Natural killer cell (primary cell): ENCODE measurements at regions not wholly inside any gene's neighbourhood (a gene's known extent, or its start where the extent isn't known, plus 50 kb on each side); places are given as distances from the start of the nearest gene placed in this dataset.

Experiments used
- ATAC-seq, 3 donors: fragments of 150-1000 bp in 2 of 3; fragments of 200-7000 bp in 1 of 3; cut with Tn5 transposase; 1 replicate in 1 of 3; 2 replicates in 2 of 3; pipeline ENCODE4 v1.10.0; 2021; ENCODE audit warnings: mild to moderate bottlenecking in 2 of 3, moderate library complexity in 2 of 3
- DNase-seq, 2 donors: peaks; one replicate each; pipeline versions ENCODE4 v3.0.0 to v3.0.0-alpha.2; 2013 to 2021; ENCODE audit warnings: mixed read lengths in 1 of 2
- H3K27ac ChIP-seq: one replicate; pipeline ENCODE4 v1.5.1; 2013; ENCODE audit warnings: mild to moderate bottlenecking, low read length
- H3K27me3 ChIP-seq: one replicate; pipeline ENCODE4 v1.6.1; 2013; ENCODE audit warnings: low read length; ENCODE audit not compliant: control insufficient read depth, insufficient read depth
- H3K36me3 ChIP-seq: one replicate; pipeline ENCODE4 v1.6.1; 2013; ENCODE audit warnings: low read length; ENCODE audit not compliant: control insufficient read depth, insufficient read depth
- H3K4me1 ChIP-seq: one replicate; pipeline ENCODE4 v1.6.1; 2013; ENCODE audit warnings: low read length; ENCODE audit not compliant: control insufficient read depth, insufficient read depth
- H3K4me3 ChIP-seq: one replicate; pipeline ENCODE4 v1.5.1; 2013; ENCODE audit warnings: low read length
- H3K9me3 ChIP-seq: one replicate; pipeline ENCODE4 v1.6.1; 2013; ENCODE audit warnings: low read length; ENCODE audit not compliant: control insufficient read depth, insufficient read depth
- H3K27ac Mint-ChIP-seq, 2 donors: one replicate each; pipeline ENCODE4 v1.8.0; 2022; ENCODE audit warnings: mild to moderate bottlenecking in 2 of 2, mixed read lengths in 2 of 2, moderate library complexity in 1 of 2
- H3K27me3 Mint-ChIP-seq, 2 donors: one replicate each; pipeline ENCODE4 v1.8.0; 2022; ENCODE audit warnings: low read depth in 2 of 2, mixed read lengths in 2 of 2
- H3K36me3 Mint-ChIP-seq: one replicate; pipeline ENCODE4 v1.8.0; 2022; ENCODE audit warnings: mixed read lengths
- H3K4me1 Mint-ChIP-seq, 2 donors: one replicate each; pipeline ENCODE4 v1.8.0; 2022; ENCODE audit warnings: mixed read lengths in 2 of 2
- H3K4me3 Mint-ChIP-seq: one replicate; pipeline ENCODE4 v1.8.0; 2022; ENCODE audit warnings: mild to moderate bottlenecking, moderate library complexity, mixed read lengths
- H3K9me3 Mint-ChIP-seq, 2 donors: one replicate each; pipeline ENCODE4 v1.8.0; 2022; ENCODE audit warnings: mixed read lengths in 2 of 2
- CTCF ChIP-seq: fragments of 200-600 bp; IDR thresholded peaks from one replicate; pipeline ENCODE4 v1.8.0; 2022; ENCODE audit warnings: antibody characterized with exemption
- WGBS: methylation state at CpG from one replicate; pipeline ENCODE4 v1.1.7; 2013; ENCODE audit warnings: missing lambda C conversion rate; ENCODE audit not compliant: insufficient coverage; 5-methylcytosine and 5-hydroxymethylcytosine counted together
- intact Hi-C: fragments of 100-400 bp; cut with micrococcal nuclease; formaldehyde crosslinking; loops from one replicate; pipeline ENCODE4 v1.14.2; 2022

- Mint-ChIP-seq H3K4me1 (no peaks in the 10 kb centered on the region), H3K9me3 (no peaks in the 10 kb centered on the region), H3K4me3 (no peak overlapping the region), H3K27me3 (peaks cover 0 to 16% of the 10 kb centered on the region in 2 donors), H3K36me3 (no peaks in the 10 kb centered on the region), H3K27ac (no peak overlapping the region)
- no peak overlapping the region for H3K4me3 ChIP-seq
- no peak overlapping the region for H3K27ac ChIP-seq
- WGBS: 47% methylated on average over 9 of the region's 9 CpGs
- intact Hi-C loops: no loop called here
- H3K4me1 ChIP-seq: no peaks in the 10 kb centered on the region
- no peaks in the 10 kb centered on the region for H3K9me3 ChIP-seq
- DNase-seq: no peak
- H3K36me3 ChIP-seq: no peaks in the 10 kb centered on the region
- no peak for ATAC-seq
- H3K27me3 ChIP-seq: no peaks in the 10 kb centered on the region
- TF ChIP-seq CTCF: no peak
Measured at GRCh38 chr15:77753281-77753873, 120.7 kb upstream of the LINGO1 start.

GRCh38 chr15:77749998-77750540 lies 117.4 kb upstream of the LINGO1 start:
- no peak for TF ChIP-seq CTCF
- H3K4me3 Mint-ChIP-seq: no peak overlapping the region
- no peaks in the 10 kb centered on the region for H3K4me1 Mint-ChIP-seq
- no peak overlapping the region for H3K4me3 ChIP-seq
- no peak overlapping the region for H3K27ac ChIP-seq
- no peaks in the 10 kb centered on the region for H3K9me3 Mint-ChIP-seq
- H3K27me3 ChIP-seq: no peaks in the 10 kb centered on the region
- 88% methylated on average over 12 of the region's 15 CpGs for WGBS
- H3K36me3 Mint-ChIP-seq: no peaks in the 10 kb centered on the region
- no peak for DNase-seq
- no peaks in the 10 kb centered on the region for H3K36me3 ChIP-seq
- intact Hi-C loops: no loop called here
- H3K27me3 Mint-ChIP-seq: peaks cover 0 to 12% of the 10 kb centered on the region in 2 donors
- no peak overlapping the region for H3K27ac Mint-ChIP-seq
- no peaks in the 10 kb centered on the region for H3K9me3 ChIP-seq
- H3K4me1 ChIP-seq: no peaks in the 10 kb centered on the region
- ATAC-seq: no peak

- no peaks in the 10 kb centered on the region for H3K9me3 Mint-ChIP-seq
- no peak overlapping the region for H3K4me3 Mint-ChIP-seq
- H3K27me3 Mint-ChIP-seq: peaks cover 0 to 12% of the 10 kb centered on the region in 2 donors
- DNase-seq (no peak), ATAC-seq (no peak)
- no peaks in the 10 kb centered on the region for H3K36me3 ChIP-seq
- no peaks in the 10 kb centered on the region for H3K4me1 ChIP-seq
- no peaks in the 10 kb centered on the region for H3K27me3 ChIP-seq
- TF ChIP-seq CTCF: no peak
- H3K36me3 Mint-ChIP-seq: no peaks in the 10 kb centered on the region
- no peak overlapping the region for H3K27ac ChIP-seq
- 82% methylated on average over 6 of the region's 6 CpGs for WGBS
- no peak overlapping the region for H3K4me3 ChIP-seq
- no peak overlapping the region for H3K27ac Mint-ChIP-seq
- H3K9me3 ChIP-seq: no peaks in the 10 kb centered on the region
- no peaks in the 10 kb centered on the region for H3K4me1 Mint-ChIP-seq
- intact Hi-C loops: no loop called here
Measured at GRCh38 chr15:77749236-77749997, 116.7 kb upstream of the LINGO1 start.
